Dermis microvascular lymphatic vessel endothelial cell (primary cell): ENCODE measurements at regions not wholly inside any gene's neighbourhood (a gene's known extent, or its start where the extent isn't known, plus 50 kb on each side); places are given as distances from the start of the nearest gene placed in this dataset.
A peak's percentile ranks its signal among the peaks of the same experiment; 100 is the strongest.

Experiments
- DNase-seq, 2 donors: peaks; one replicate each; pipeline versions ENCODE4 v3.0.0 to v3.0.0-alpha.2; 2010; ENCODE audit warnings: low read depth in 2 of 2

DNA sequence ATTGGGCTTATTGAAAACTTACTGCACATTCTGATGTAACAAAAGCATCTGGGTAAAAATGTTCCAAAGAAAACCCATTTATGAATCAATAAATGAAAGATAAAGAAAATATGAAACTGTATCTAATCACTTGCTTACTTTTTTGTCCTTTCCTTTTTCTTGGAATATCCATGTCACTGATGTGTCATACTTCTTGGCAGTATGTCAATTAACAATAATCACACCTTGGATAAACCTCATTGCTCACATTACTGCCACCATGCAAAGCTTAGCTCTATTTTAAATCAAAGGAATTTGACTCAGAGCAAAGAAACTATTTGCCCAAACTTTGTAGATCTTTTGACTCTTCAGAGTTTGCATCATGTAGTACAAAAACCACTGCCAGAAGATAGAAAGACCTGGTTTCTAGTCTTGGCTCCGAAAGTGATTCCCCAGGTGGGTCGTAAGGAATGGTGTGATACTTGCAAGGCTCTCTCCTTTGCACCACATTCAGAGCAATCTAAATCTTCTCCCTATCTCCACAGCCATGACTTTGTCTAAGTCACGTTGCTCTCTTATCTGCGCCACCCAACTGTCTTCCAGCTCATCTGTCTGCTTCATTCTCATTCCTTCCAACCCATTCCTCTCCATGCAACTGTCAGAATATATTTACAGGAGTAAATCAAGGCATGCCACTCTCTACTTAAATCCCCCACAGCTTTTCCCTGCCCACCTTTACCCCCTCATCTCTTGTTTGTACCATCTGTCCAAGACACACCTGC, 311.9 kb downstream of the COG6 start:
- DNase-seq, result peak in 1 of 2 donors; percentile 36

DNA sequence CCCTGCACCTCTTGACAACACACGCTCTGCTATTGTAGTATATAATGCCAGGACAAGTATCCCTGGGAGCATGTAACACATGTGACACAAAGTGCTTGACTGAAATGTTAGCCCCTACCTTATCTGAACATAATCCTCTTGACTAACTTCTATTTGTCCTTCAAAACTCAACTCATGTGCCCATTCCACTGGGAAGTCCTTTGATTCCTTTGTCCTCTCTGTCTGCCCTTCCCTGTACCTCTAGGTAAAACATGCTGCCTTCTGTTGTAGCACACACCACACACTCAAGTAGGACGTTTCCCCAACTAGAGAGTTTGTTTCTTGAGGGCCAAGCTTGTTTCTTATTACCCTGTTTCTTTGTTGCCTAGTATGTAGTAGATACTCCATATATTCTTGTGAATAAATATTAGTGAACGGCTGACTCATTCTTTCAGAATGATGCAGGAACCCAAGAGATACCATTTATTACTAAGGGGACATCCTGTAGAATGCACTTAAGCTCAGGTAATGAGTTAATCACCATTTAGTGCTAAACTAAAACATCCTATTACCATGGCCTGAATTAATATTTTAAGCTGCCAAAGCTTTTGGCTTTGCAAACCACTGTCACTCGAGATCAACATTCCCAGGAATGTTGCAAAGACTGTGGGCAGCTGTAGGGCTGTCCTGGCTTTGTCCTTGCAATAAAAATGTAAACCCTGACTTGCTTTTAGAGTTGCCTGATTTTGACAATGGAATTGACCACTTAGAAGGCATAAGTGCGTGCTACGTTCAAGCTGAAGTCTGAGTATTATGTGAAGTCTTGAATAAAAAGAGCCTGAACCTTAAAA, 313.4 kb downstream of the COG6 start:
- DNase-seq, result no peak

DNA sequence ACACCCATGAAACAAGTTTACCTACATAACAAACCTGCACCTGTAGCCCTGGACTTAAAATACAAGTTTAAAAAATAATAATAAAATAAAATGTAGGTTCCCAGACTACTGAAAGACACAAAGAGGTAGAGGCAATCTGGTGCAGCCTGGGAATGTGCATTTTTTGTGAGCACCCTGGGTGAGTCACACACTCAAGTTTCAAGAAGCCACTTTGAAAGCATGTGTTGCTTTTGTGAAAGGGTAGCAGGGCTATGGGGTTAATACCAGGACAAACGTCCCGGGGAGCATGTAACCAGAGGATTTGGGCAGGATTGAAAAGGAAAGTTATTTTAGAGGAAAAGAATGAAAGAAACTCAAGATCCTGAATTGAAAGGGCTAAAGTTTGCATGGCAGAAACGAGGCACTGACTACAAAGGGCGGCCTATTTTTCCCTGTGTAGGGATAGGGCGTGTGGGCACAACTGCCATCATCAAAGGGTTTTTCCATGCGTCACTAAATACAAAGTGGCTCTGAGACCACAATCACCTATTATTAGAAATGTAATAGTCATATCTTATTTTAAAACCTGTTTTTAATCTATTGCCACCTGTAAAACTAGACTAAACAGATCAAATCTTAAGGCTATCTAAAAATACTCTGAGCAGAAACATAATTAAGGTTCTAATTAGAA, 314.9 kb downstream of the COG6 start:
- no peak for DNase-seq

DNA sequence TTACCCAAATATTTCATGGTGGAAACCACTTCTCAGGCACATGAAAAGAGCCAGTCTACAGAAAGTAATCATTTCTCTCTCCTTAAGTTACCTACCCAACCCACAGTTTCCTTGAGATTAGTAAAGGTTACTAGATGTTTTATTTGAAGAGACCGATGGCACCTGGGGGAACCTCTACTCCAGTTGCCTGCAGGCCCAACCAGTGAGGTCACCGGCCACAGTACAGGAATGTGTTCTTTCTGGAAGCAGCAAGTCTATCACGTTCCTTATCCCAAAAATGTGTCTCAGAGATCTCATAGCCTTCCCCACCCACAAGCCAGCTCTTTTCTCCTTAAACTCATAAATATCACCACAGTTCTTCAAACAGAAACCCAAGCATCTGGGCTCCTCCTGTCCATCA, 316.1 kb downstream of the COG6 start:
- DNase-seq, result no peak

DNA sequence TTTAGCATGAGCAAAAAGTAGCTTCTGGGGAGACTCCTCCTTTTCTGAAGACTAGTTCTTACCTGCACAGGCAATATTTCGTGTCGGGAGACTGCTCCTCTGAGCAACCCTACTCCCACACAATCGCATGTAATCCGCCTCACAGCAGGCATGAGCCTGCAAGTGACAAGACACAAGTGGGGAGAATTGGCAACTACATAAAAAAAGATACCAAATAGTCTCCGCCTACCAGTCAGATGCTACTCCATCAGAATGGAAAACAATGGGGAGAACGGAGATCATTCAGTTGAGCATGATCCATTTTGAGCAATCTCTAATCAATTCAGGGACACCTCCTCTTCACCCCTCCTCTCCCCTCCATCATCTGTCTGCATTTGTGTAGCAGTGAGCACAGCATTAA, 321.0 kb downstream of the COG6 start:
- no peak for DNase-seq

- DNase-seq, result no peak
These were observed 325.6 kb downstream of the COG6 start for GRCh38 chr13:39981056-39981455.

DNA sequence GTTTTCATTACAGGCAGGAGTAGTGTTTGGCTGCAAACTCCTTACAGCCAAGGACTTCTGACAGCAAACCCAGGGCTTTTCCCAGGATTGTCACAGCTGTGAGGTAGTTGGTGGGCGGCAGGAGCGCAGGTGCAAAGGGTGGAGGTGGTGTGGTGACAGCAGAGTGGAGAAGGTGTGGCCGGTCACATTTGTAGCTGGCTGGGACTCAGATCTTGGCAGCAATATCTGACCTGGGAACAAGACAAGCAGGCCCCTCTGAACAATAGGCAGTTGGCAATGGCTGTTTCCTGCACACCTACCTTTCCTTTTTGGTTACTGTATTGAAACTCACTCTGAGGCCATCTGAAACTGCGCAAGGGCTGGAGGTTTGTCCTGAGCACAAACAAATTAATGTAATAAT, 327.3 kb downstream of the COG6 start:
- peak; percentile 21 to 46 for DNase-seq

- no peak for DNase-seq
These were observed 329.6 kb downstream of the COG6 start for GRCh38 chr13:39985071-39985470.

DNA sequence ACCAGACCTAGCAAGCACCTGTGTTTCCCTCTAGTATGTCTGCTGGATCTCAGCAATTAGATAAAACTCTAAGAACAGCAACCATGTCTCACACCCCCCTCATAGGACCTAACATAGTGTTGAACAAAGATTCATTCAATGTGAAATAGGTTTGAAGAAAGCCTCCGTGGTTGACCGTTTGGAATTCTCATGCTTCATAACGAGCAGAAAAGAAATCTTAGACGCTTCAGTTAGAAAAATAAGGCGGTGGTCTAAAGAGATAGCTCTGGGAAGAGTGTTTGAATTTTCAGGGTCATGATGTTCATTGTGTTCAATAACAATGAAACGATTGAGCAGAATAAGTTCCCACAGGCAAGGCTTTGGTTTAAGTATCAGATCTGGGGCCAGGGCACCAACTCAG, 332.9 kb downstream of the COG6 start:
- no peak for DNase-seq

GRCh38 chr13:39998166-39998565, 342.7 kb downstream of the COG6 start:
- DNase-seq, result no peak

DNA sequence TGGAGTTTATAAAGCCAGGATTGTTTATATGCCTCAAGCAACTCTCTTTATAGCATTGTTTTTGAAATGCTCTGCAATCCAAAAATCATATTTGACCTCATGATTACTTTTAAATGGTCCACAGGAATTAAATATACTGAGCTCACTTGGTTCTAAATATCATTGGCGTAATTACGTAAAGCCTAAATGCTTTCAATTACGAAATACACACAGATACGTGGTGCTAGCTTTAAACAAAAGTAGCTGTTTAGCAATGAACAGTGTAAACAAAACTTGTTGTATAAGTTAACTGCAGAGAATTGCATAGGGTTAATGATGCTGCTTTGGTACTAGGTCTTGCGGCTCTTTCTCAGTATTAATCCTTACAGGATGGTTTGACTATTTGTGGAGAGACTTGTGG, 346.6 kb downstream of the COG6 start:
- no peak for DNase-seq

GRCh38 chr13:40013554-40013953, 358.1 kb downstream of the COG6 start:
- DNase-seq, result no peak

DNA sequence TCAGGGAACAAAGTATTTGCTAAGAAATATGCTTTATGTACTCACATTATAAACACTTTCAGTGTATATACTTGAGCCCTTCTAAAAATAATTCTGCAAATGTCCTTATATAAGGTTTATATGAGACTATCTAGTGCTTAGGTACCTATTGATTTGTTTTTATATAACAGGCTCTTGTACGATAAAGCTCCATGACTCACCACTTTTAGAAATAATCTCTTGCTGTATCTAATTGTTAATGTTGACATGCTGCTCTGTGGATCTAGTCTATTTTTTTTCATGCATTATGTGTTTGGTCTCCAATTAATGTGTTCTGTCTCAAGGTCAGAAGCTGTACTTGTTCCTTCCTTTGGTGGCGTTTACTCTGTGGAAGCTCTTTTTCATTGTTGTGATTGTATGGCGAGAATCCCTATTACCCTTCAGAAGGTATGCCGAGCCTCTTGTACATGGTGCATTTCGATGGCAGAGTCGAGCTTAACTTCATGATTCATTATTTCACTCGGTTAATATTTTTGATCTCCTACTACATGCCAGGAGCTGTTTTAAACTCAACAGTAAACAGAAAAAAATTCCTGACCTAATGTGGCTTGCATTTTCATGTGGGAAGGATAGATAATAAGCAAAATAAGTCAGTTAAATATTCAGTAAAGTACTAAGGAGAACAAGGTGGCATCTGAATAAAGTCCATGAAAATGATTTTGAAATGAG, 361.6 kb downstream of the COG6 start:
- DNase-seq, result peak in 1 of 2 donors; percentile 29

GRCh38 chr13:40017662-40018262, 362.3 kb downstream of the COG6 start:
- DNase-seq, result no peak

GRCh38 chr13:40023595-40024203, 368.2 kb downstream of the COG6 start:
- no peak for DNase-seq

DNA sequence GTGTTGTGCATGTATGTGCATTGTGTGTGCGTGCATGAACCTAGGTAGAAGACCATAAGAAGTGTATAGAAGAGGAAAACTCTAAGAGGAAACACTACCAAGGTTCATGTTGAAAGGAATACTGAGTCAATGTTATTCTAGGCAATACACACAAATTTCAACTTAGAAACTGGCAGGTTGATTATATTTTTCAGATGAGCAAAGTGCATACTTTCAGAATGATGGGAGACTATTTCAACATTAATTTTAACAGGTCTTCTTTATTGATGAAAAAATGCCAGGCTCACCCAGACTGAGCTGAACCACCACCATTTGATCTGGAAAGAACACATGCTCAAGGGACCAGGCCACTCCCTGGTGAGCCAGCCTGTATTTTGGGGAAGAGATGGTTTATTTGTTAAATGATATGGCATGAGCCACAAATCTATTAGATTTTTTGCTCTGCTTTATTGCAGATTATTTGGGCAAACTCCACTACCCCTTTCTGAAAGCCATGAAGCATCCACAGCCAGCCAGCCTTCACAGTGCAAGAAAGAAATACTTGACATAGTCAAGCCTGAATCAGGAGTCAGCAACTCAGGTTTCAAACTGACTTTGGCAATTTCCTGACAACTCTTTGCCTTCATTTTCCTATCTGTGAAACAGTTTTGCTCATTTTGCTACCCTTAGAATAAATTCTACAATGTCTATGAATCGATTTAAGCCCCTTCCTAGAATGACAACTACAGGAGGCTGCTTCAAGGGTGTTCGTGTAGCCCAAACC, 368.9 kb downstream of the COG6 start:
- no peak for DNase-seq

DNA sequence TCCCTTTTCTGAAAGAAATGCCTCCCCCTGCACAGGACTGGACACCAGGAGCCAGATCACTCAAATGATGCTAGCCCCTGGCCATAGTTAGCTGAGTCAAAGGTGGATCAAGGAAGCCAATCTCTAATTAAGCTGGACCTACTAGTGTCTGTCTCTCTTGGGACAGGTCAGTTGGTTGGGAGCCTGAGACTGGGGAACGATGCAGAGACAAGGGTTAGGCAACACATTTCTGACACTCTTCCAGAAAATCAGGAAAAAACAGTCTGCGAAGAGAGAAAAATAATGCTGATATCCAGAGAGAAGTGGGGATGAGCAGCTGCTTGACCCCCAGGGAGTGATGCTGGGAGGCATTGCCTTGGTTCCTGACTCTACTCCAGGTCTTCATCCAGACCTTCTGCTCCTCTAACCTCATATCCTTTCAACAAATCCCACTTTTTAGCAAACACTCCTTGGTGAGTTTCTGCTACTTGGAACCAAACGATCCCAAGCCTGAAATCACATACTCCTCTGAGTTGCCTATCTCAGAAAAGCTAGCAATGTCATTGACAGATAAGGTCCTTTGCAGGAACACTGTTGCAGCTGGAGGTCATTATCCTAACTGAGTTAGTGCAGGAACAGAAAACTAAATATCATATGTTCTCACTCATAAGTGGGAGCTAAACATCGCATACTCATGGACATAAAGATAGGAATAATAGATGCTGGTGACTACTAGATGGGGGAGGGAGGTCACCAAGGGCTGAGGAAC, 369.7 kb downstream of the COG6 start:
- no peak for DNase-seq

DNA sequence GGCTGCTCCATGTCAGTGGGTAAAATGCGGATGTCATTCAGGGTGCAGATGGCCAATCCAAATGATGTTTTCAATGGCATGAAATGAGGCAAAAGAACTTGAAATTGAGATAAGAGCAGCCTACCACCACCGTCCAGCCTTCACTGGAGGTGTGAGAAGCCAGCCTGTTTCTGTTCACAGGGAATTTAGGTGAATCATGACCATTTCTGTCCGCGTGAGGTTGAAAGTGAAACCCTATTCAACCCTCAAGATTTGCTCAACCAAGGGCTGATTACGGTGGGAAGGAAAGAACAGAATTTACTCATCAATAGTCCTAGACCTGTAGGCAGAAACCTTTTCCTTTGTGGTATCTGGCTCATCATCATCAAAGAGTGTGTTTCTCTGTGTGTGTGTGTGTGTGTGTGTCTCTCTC, 370.7 kb downstream of the COG6 start:
- DNase-seq, result no peak

GRCh38 chr13:40026741-40027140, 371.3 kb downstream of the COG6 start:
- no peak for DNase-seq
